HG03108 (cell line): ENCODE measurements at regions not wholly inside any gene's neighbourhood (a gene's known extent, or its start where the extent isn't known, plus 50 kb on each side); places are given as distances from the start of the nearest gene placed in this dataset.
"Not testable (repeated sequence)": the region's sequence is repeated elsewhere in the genome, so short reads cannot be mapped to it uniquely, and the experiment has no call there.

Experiments used
- ATAC-seq: cut with Tn5 transposase; IDR thresholded peaks from one replicate; pipeline ENCODE4 v1.9.1; 2021; ENCODE audit warnings: moderate library complexity; ENCODE audit not compliant: unreplicated experiment

DNA sequence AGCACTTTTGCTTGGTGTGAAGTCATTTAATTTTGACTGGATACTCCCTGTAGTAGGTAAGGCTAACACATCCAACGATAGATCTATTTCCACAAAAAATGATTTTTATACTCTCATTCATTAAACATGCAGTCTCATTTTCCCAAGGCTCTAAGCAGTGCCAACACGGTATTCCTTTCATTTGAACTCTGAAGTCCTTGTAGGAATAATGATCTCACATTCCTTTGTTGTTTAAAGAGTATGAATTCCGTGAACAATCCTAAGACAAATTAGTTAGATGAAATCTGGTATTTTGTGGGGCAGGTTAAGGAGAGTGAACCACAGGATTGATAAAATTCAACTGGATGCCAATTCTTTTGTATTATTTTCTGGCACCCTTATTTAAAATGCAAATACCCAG, 66.6 kb downstream of the LACC1 start:
- no peak for ATAC-seq

DNA sequence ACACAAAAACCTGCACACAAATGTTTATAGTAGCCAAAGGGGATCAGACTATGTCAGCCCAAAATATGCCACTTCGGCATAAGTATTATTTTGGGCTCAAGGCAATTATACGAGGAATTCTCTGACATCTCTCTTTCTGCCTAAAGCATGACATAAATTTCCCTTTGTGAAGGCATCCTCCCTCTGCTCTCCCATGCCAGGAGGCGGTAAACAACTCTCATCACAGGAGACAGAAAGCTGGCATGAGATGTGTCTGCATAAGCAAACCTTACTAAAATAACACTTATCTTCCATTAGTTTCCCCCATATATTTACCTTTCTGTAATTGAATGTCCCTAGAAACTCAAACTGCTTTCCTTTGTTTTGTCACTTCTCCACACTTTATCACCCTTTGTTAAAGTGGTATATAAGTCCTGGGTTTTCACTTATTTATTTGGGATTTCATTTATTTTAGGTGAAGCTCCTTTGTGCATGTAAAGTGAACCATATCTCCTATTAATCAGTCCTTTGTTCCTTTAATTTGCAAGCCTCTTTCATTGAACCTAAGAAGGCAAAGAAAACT, 68.3 kb downstream of the LACC1 start:
- no peak for ATAC-seq

- no peak for ATAC-seq
Observed at GRCh38 chr13:43953370-43953769, 73.7 kb downstream of the LACC1 start.

DNA sequence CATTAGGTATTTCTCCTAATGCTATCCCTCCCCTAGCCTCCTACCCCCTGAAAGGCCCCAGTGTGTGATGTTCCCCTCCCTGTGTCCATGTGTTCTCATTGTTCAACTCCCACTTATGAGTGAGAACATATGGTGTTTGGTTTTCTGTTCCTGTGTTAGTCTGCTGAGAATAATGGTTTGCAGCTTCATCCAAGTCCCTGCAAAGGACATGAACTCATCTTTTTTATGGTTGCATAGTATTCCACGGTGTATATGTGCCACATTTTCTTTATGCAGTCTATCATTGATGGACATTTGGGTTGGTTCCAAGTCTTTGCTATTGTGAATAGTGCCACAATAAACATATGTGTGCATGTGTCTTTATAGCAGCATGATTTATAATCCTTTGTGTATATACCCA, 77.3 kb downstream of the LACC1 start:
- not testable (repeated sequence) for ATAC-seq

DNA sequence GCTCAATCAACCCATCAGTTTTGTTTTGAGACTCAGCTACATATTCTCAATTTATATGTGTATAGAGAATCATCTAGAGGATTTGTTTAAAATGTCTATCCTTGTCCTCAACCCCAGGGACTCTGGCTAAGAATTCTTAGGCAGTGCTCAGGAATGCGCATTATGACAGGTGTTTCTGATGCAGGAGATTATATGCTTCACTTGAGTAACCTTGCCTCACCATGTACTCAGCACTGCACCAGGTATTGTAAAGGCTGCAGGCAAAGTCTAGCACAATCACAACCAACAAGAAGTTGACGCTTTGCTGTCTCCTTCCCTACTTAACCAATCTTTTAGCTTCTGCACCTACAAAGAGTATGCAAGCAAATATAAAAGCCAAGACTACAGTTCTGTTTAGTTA, 79.6 kb downstream of the LACC1 start:
- no peak for ATAC-seq

DNA sequence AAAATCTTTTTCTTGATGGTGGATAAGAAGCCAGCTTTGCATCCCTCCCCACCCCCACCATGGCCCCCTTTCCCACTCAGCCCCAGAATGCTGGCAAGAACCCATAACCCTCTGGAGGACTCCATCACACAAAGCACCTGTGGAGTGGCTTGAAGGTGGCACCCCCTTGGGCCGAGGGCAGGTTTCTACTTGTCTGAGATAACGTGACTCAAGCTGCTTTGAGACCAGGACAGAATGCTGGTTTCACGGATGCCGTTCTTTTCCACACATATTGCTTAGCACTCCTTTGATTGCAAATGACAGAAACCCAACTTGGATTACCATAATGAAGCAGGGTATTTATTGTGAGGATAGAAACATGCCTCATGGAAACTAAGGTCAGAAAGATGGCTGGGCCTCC, 82.2 kb downstream of the LACC1 start:
- ATAC-seq, result no peak

DNA sequence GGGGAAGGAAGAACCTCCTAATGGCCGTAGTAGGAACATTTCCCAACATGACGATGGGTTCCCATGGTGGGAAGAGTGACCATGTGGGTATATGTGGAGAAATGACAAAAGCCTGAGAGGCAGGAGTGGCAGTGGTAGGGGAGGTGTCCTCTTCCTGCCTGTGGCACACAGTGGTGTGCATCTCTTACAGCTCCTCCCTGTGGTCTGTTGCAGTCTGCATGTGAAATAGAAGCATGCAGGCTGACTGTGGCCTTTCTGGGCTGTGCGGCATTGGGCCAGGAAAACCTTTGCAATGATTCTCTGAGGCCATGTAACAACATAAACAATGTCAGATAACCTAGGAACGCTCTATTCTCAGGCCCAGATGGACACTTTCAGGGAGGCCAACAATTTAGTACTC, 84.0 kb downstream of the LACC1 start:
- no peak for ATAC-seq

DNA sequence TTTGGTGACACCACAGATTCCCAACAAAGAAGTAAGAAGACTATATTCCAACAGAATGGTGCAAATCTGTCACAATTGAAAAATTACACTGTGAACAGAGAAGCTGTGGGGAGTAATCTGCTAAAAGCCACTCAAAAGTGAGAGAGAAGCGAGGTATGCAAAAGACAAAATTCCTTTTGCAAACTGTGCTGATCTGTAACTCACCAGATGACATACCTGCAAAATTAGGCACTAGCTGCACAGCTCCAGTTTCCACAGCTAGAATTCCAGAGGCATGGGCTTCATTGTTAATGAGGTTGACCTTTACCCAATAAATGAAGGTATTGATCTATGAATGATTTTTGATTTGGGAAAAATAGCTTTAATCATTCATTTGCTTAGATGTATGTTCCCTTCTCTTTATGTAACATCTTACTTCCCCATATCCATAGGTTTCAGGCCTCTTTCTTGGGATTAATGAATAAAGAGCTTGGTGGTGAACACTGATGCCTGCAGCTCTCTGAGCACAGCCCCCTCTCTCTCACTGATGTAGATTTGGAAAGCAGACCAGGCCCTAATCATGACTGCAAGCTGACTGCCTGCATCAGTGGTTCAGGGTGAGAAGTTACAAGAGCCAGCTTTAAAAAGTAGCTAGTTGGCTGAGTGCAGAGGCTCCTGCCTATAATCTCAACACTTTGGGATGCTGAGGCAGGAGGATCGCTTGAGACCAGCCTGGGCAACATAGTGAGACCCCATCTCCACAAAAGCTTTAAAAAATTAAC, 85.2 kb downstream of the LACC1 start:
- ATAC-seq, result no peak

- ATAC-seq, result no peak
Observed at GRCh38 chr13:43965459-43965845, 85.7 kb downstream of the LACC1 start.

DNA sequence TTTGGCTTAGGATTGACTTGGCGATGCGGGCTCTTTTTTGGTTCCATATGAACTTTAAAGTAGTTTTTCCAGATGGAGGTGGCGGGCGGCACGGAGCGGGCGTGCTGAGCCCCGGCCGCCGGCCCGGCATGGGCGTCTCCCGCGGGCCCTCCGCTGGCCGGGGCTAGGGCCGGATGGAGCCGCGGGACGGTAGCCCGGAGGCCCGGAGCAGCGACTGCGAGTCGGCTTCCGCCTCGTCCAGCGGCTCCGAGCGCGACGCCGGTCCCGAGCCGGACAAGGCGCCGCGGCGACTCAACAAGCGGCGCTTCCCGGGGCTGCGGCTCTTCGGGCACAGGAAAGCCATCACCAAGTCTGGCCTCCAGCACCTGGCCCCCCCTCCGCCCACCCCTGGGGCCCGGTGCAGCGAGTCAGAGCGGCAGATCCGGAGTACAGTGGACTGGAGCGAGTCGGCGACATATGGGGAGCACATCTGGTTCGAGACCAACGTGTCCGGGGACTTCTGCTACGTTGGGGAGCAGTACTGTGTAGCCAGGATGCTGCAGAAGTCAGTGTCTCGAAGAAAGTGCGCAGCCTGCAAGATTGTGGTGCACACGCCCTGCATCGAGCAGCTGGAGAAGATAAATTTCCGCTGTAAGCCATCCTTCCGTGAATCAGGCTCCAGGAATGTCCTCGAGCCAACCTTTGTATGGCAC, 88.7 kb downstream of the LACC1 start:
- ATAC-seq, result not testable (repeated sequence)

GRCh38 chr13:43968943-43969690, 89.4 kb downstream of the LACC1 start:
- ATAC-seq, result not testable (repeated sequence)

DNA sequence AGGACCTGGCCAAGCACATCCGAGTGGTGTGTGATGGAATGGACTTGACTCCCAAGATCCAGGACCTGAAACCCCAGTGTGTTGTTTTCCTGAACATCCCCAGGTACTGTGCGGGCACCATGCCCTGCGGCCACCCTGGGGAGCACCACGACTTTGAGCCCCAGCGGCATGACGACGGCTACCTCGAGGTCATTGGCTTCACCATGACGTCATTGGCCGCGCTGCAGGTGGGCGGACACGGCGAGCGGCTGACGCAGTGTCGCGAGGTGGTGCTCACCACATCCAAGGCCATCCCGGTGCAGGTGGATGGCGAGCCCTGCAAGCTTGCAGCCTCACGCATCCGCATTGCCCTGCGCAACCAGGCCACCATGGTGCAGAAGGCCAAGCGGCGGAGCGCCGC, 90.2 kb downstream of the LACC1 start:
- not testable (repeated sequence) for ATAC-seq

DNA sequence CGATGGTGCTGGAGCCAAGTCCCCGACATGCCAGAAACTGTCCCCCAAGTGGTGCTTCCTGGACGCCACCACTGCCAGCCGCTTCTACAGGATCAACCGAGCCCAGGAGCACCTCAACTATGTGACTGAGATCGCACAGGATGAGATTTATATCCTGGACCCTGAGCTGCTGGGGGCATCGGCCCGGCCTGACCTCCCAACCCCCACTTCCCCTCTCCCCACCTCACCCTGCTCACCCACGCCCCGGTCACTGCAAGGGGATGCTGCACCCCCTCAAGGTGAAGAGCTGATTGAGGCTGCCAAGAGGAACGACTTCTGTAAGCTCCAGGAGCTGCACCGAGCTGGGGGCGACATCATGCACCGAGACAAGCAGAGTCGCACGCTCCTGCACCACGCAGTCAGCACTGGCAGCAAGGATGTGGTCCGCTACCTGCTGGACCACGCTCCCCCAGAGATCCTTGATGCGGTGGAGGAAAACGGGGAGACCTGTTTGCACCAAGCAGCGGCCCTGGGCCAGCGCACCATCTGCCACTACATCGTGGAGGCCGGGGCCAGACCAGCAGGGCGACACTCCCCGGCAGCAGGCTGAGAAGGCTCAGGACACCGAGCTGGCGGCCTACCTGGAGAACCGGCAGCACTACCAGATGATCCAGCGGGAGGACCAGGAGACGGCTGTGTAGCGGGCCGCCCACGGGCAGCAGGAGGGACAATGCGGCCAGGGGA, 91.0 kb downstream of the LACC1 start:
- not testable (repeated sequence) for ATAC-seq

- not testable (repeated sequence) for ATAC-seq
Observed at GRCh38 chr13:43971324-43971723, 91.6 kb downstream of the LACC1 start.

DNA sequence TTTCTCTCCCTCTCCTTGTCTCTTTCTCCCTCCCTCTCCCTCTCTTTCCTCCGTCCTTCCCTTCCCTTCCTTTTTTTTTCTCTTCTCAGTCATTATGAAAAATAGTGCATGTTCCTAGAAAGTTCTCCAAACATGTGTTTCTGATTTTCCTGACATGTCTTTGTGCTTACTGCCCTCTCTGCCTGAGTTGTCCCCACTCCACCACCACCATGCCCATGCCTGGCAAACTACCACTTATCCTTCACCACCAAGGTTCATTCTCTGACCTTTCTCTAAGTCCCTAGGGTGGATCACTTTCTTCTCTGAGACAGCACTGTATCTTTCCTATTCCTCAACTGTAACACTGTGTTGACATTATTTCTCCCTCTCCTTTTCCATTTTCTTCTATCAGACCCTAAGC, 98.2 kb downstream of the LACC1 start:
- ATAC-seq, result no peak

DNA sequence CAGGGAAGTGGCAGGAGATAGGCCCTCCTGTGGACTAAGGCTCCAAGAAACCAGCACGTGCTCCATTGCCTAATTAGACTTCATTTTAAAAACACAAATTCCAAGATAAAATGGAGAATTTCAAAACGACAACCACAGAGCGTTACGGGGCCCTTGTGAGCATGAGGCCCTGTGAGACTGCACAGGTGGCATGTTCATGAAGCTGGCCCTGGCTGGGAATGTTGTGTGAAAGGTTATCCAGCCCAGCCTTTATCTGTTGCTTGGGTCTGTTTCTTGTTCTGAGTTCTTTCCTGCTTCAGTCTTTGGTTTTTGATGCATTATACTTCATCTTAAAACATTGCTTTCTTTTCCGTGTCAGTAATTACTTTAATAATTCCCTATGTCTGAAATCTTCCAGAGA, 99.0 kb downstream of the LACC1 start:
- no peak for ATAC-seq

DNA sequence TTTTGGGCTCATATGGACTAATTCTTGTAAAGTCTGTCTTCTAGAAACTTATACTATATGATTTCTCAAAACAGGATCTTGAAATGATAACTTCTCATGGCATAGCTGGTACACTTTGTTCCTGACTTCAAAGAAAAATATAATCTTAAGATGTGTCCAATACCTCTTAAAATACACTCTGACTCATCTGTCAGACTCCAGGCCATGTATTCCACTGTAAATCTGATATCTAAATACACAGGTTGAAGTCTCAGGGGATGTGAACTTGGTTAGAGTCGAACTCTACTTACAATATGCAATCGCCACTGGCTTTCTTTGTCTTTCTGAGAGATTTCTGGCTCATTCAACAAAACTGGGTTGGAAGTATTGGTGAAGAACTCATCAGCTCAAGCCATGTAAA, 99.8 kb downstream of the LACC1 start:
- ATAC-seq, result no peak

- no peak for ATAC-seq
Observed at GRCh38 chr13:43980587-43980986, 100.9 kb downstream of the LACC1 start.

GRCh38 chr13:43981091-43981490, 101.4 kb downstream of the LACC1 start:
- no peak for ATAC-seq

DNA sequence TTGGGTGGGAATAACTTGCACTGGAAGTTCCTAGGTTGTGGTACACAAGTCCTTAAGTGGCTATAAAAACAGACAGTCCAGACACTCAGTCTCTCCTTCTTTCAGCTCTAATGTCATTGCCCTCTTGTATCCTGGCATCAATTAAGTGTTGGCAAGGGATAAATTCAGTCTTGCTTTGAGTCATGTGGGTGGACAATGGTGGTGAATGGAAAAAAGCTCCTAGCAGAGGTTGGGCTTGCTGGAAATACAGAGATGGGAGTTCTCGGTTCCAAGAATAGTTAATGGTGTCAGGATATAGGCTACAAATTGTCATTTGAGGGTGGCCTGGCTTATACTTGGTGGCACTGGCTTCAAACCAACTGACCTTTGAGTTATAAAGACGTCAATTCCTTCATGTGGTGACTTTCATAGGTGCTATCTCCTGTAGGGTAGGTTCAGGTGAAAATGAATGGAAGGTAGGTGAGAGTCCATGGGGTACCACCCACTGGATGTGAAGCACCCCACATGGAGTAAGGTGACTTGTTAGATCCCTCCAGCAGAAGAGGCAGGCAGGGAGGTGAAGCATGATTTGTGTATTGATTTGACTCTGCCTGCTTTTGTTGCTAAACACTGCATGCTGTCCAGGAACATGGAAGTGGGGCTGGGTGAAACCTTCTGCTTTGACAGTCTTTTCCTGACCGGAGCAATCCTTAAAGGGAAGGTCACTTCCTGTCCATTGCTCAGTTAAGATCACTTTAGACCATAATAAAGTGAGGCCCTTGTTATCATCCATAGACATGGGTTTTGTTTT, 102.0 kb downstream of the LACC1 start:
- no peak for ATAC-seq
